AG04450 (cell line): ENCODE measurements at regions not wholly inside any gene's neighbourhood (a gene's known extent, or its start where the extent isn't known, plus 50 kb on each side); places are given as distances from the start of the nearest gene placed in this dataset.
A peak's percentile ranks its signal among the peaks of the same experiment; 100 is the strongest.

Experiments used
- CTCF ChIA-PET: fragments of 300-600, 350-600 bp; formaldehyde crosslinking; extraction: SDS; loops from one replicate; lab custom pipeline; 2022; ENCODE audit warnings: antibody characterized with exemption, inconsistent platforms; lab: Charles Lee
- POLR2A ChIA-PET: fragments of 350-600 bp; formaldehyde crosslinking; extraction: SDS; loops from one replicate; lab custom pipeline; 2021; ENCODE audit warnings: antibody characterized with exemption, inconsistent platforms; lab: Yijun Ruan, JAX
- DNase-seq: peaks from one replicate; pipeline ENCODE4 v3.0.0-alpha.2; 2011; ENCODE audit warnings: low read depth, low spot score
- H3K27ac ChIP-seq: one replicate; pipeline ENCODE4 v1.5.1; 2012; ENCODE audit warnings: low read depth, low read length, control low read depth
- H3K27me3 ChIP-seq: one replicate; pipeline ENCODE4 v1.6.0; 2012; ENCODE audit warnings: low read length; ENCODE audit not compliant: control insufficient read depth, insufficient read depth
- H3K4me3 ChIP-seq: 2 replicates; pipeline ENCODE4 v1.5.1; 2011; ENCODE audit warnings: mild to moderate bottlenecking, low read depth, low read length, control low read depth
- H3K9me3 ChIP-seq: 2 replicates; pipeline ENCODE4 v1.5.1; 2012; ENCODE audit warnings: low read length; ENCODE audit not compliant: control insufficient read depth, insufficient read depth
- CTCF ChIP-seq: IDR thresholded peaks from 2 replicates; pipeline ENCODE4 v1.5.1; 2011; ENCODE audit warnings: low read depth, low read length, control low read depth, inconsistent platforms

GRCh38 chr6:166041277-166041676 lies 126.4 kb downstream of the TBXT start:
- no peak for DNase-seq
- ChIA-PET CTCF (interaction anchor here (0.7 kb wide), 1 partner anchor 56 kb away, joined by 8 read pairs; no protein-coding TSS in a partner anchor), POLR2A (no interaction called here)
- Histone ChIP-seq H3K4me3 (no peak overlapping the region), H3K9me3 (no peaks in the 10 kb centered on the region), H3K27me3 (no peaks in the 10 kb centered on the region), H3K27ac (no peak overlapping the region)
- TF ChIP-seq CTCF, result no peak

GRCh38 chr6:166040292-166040691 lies 127.4 kb downstream of the TBXT start:
- no peak for DNase-seq
- CTCF ChIA-PET, result interaction anchor here (0.6 kb wide), 1 partner anchor 17 kb away, joined by 5 read pairs; no protein-coding TSS in a partner anchor

GRCh38 chr6:166036316-166037095 lies 131.1 kb downstream of the TBXT start:
- no peak for DNase-seq

More at GRCh38 chr6:166040292-166040691, 127.4 kb downstream of the TBXT start:
- no peak for TF ChIP-seq CTCF
- no peaks in the 10 kb centered on the region for H3K27me3 ChIP-seq
- H3K9me3 ChIP-seq, result no peaks in the 10 kb centered on the region
- H3K4me3 ChIP-seq, result no peak overlapping the region
- no peak overlapping the region for H3K27ac ChIP-seq
- POLR2A ChIA-PET, result no interaction called here

GRCh38 chr6:166032366-166033200 lies 135.1 kb downstream of the TBXT start:
- TF ChIP-seq CTCF, result 0 out of 2 replicates have a peak, but pooled peaks have one; percentile 24
- Histone ChIP-seq H3K27me3 (no peaks in the 10 kb centered on the region), H3K4me3 (no peak overlapping the region), H3K9me3 (no peaks in the 10 kb centered on the region), H3K27ac (peak overlapping the region; percentile 65)
- DNase-seq, result peak; percentile 72
- ChIA-PET POLR2A (interaction anchor here (0.9 to 1.1 kb wide), 2 partner anchors 14 to 27 kb away, joined by 6 to 7 read pairs; no protein-coding TSS in a partner anchor), CTCF (interaction anchor here (0.7 to 1.9 kb wide), 6 partner anchors 9 to 197 kb away, joined by 3 to 7 read pairs (median 3); no protein-coding TSS in a partner anchor)

More at GRCh38 chr6:166036316-166037095, 131.1 kb downstream of the TBXT start:
- no peak for TF ChIP-seq CTCF
- Histone ChIP-seq H3K27ac (no peak overlapping the region), H3K9me3 (no peaks in the 10 kb centered on the region), H3K27me3 (no peaks in the 10 kb centered on the region), H3K4me3 (no peak overlapping the region)
- ChIA-PET POLR2A (interaction anchor here (1.9 kb wide), 1 partner anchor 9 kb away, joined by 8 read pairs; no protein-coding TSS in a partner anchor), CTCF (no interaction called here)
